GM12878 (cell line): ENCODE measurements at regions not wholly inside any gene's neighbourhood (a gene's known extent, or its start where the extent isn't known, plus 50 kb on each side); places are given as distances from the start of the nearest gene placed in this dataset.

Experiments
- ATAC-seq: fragments of 200-7000 bp; cut with Tn5 transposase; 3 replicates; pipeline ENCODE4 v1.9.1; 2020; ENCODE audit warnings: mild to moderate bottlenecking, moderate library complexity
- BruUV-seq: library from RNA; stranded (reverse); fragments of 400-500 nt; replicated peaks from 2 replicates; lab custom pipeline; 2021; lab: Mats Ljungman, UMichigan
- CTCF ChIA-PET: fragments of 300-600 bp; sonication (Branson Sonifier 250); formaldehyde crosslinking; extraction: SDS; loops from one replicate; lab custom pipeline; 2021; ENCODE audit warnings: inconsistent platforms; lab: Yijun Ruan, JAX
- POLR2A ChIA-PET: fragments of 350-600 bp; formaldehyde crosslinking; extraction: SDS; loops from one replicate; lab custom pipeline; 2021; ENCODE audit warnings: inconsistent platforms; lab: Charles Lee
- RAD21 ChIA-PET: fragments of 300-600 bp; sonication (Branson Sonifier 250); formaldehyde crosslinking; loops from one replicate; lab custom pipeline; 2023; ENCODE audit warnings: antibody characterized with exemption; ENCODE audit not compliant: unreplicated experiment; lab: Charles Lee
- SMC1A ChIA-PET: fragments of 300-600 bp; sonication (Branson Sonifier 250); formaldehyde crosslinking; loops from one replicate; lab custom pipeline; 2023; ENCODE audit not compliant: unreplicated experiment, uncharacterized antibody; lab: Charles Lee
- DNase-seq: peaks from one replicate; pipeline ENCODE4 v3.0.0-alpha.2; 2011; ENCODE audit warnings: low read depth, low spot score
- FAIRE-seq: peaks from 3 replicates; lab custom pipeline; 2011; peaks lifted over from hg19 to GRCh38; lab: Jason Lieb, UNC
- H2AFZ ChIP-seq: 2 replicates; pipeline ENCODE4 v1.6.0; 2011; ENCODE audit warnings: low read depth, low read length, control low read depth; ENCODE audit not compliant: control insufficient read depth
- H3K27ac ChIP-seq: 2 replicates; pipeline ENCODE4 v1.5.1; 2011; ENCODE audit warnings: control low read depth; ENCODE audit not compliant: control insufficient read depth, insufficient read depth
- H3K27me3 ChIP-seq, 2 experiments: replicated peaks in 1 of 2; 2 replicates each; pipeline versions ENCODE4 v1.6.0 to v1.6.1; 2011; ENCODE audit warnings: low read length in 1 of 2; ENCODE audit not compliant: control insufficient read depth in 2 of 2, insufficient read depth in 2 of 2
- H3K36me3 ChIP-seq, 2 experiments: 2 replicates each; pipeline ENCODE4 v1.5.1; 2011; ENCODE audit warnings: low read length in 1 of 2; ENCODE audit not compliant: control insufficient read depth in 2 of 2, insufficient read depth in 2 of 2
- H3K4me1 ChIP-seq: 2 replicates; pipeline ENCODE4 v1.6.1; 2011; ENCODE audit warnings: mild to moderate bottlenecking, low read length, moderate library complexity, mixed read lengths; ENCODE audit not compliant: control insufficient read depth, insufficient read depth
- H3K4me2 ChIP-seq: 2 replicates; pipeline ENCODE4 v1.6.0; 2011; ENCODE audit warnings: control low read depth; ENCODE audit not compliant: control insufficient read depth, insufficient read depth
- H3K4me3 ChIP-seq: fragments of 200-600 bp; sonication (generic); 2 replicates; pipeline ENCODE4 v1.5.1; 2016
- H3K79me2 ChIP-seq: 2 replicates; pipeline ENCODE4 v1.6.0; 2011; ENCODE audit warnings: low read length; ENCODE audit not compliant: control insufficient read depth, insufficient read depth
- H3K9ac ChIP-seq: 2 replicates; pipeline ENCODE4 v1.8.0; 2011; ENCODE audit warnings: low read length, control low read depth, mixed read lengths; ENCODE audit not compliant: control insufficient read depth, insufficient read depth
- H3K9me3 ChIP-seq: replicated peaks from 3 replicates; pipeline ENCODE4 v1.5.1; 2011; ENCODE audit warnings: mild to moderate bottlenecking, low read length; ENCODE audit not compliant: control insufficient read depth, insufficient read depth
- H4K20me1 ChIP-seq: 2 replicates; pipeline ENCODE4 v1.6.0; 2011; ENCODE audit not compliant: control insufficient read depth, insufficient read depth
- BCL11A ChIP-seq: IDR thresholded peaks from 2 replicates; pipeline ENCODE4 v1.6.1; 2011; ENCODE audit warnings: low read depth, low read length
- DPF2 ChIP-seq: fragments of 450-650 bp; IDR thresholded peaks from 2 replicates; pipeline ENCODE4 v1.6.1; 2017; ENCODE audit warnings: mild to moderate bottlenecking
- IRF4 ChIP-seq: IDR thresholded peaks from 2 replicates; pipeline ENCODE4 v1.6.1; 2011; ENCODE audit warnings: low read depth, low read length
- KLF5 ChIP-seq: fragments of 450-650 bp; IDR thresholded peaks from 2 replicates; pipeline ENCODE4 v1.6.1; 2014; ENCODE audit warnings: mild to moderate bottlenecking; ENCODE audit not compliant: partially characterized antibody
- MTA3 ChIP-seq: IDR thresholded peaks from 2 replicates; pipeline ENCODE4 v1.6.1; 2012; ENCODE audit warnings: low read length, inconsistent platforms, borderline replicate concordance
- POLR2A ChIP-seq: IDR thresholded peaks from 2 replicates; pipeline ENCODE4 v1.6.1; 2011; ENCODE audit warnings: low read depth, mild to moderate bottlenecking, low read length
- RAD51 ChIP-seq: fragments of 450-650 bp; IDR thresholded peaks from 2 replicates; pipeline ENCODE4 v1.6.1; 2016; ENCODE audit warnings: moderate library complexity, mild to moderate bottlenecking, inconsistent platforms
- SP1 ChIP-seq: IDR thresholded peaks from one replicate; pipeline ENCODE4 v1.6.1; 2011; ENCODE audit warnings: low read depth, low read length
- ZNF217 ChIP-seq: fragments of 450-650 bp; IDR thresholded peaks from 2 replicates; pipeline ENCODE4 v1.6.1; 2017; ENCODE audit warnings: antibody characterized with exemption, mild to moderate bottlenecking
- ZNF274 ChIP-seq: IDR thresholded peaks from one replicate; pipeline ENCODE4 v1.8.0; 2011; ENCODE audit not compliant: insufficient read length, insufficient read depth
- ZNF622 ChIP-seq: fragments of 450-650 bp; IDR thresholded peaks from 2 replicates; pipeline ENCODE4 v1.6.1; 2017; ENCODE audit warnings: mild to moderate bottlenecking, inconsistent platforms
- WGBS: methylation state at CpG from one replicate; pipeline ENCODE4 v1.1.6; 2016; ENCODE audit warnings: low lambda C conversion rate; ENCODE audit not compliant: insufficient replicate concordance, insufficient coverage; ENCODE audit errors: missing lambda C conversion rate; 5-methylcytosine and 5-hydroxymethylcytosine counted together
- in situ Hi-C: fragments of 300-500 bp; cut with MboI; formaldehyde crosslinking; loops from 9 replicates; pipeline ENCODE4 v1.14.3; 2018; ENCODE audit warnings: mixed read lengths
- intact Hi-C: fragments of 100-400 bp; cut with micrococcal nuclease; formaldehyde crosslinking; loops from one replicate; pipeline ENCODE4 v1.14.2; 2022; ENCODE audit not compliant: unreplicated experiment
- TF ChIP-seq, protein P1 (sequence below): fragments of 450-650 bp; IDR thresholded peaks from 2 replicates; pipeline ENCODE4 v1.6.1; 2017; ENCODE audit warnings: antibody characterized with exemption, mild to moderate bottlenecking, moderate library complexity
- TF ChIP-seq, protein P2 (sequence below): fragments of 450-650 bp; IDR thresholded peaks from 2 replicates; pipeline ENCODE4 v1.6.1; 2018; ENCODE audit warnings: borderline replicate concordance, mild to moderate bottlenecking; ENCODE audit not compliant: partially characterized antibody
- TF ChIP-seq, protein P3 (sequence below): IDR thresholded peaks from 2 replicates; pipeline ENCODE4 v1.6.1; 2011; ENCODE audit warnings: low read depth, low read length, improper control_type of control experiment, borderline replicate concordance
- TF ChIP-seq, protein P4 (sequence below): IDR thresholded peaks from 2 replicates; pipeline ENCODE4 v1.6.1; 2012; ENCODE audit warnings: low read depth, low read length, improper control_type of control experiment
- TF ChIP-seq, protein P5 (sequence below): fragments of 450-650 bp; IDR thresholded peaks from 2 replicates; pipeline ENCODE4 v1.6.1; 2017; ENCODE audit warnings: mild to moderate bottlenecking, low read depth, inconsistent platforms; ENCODE audit not compliant: poor library complexity, severe bottlenecking

DNA sequence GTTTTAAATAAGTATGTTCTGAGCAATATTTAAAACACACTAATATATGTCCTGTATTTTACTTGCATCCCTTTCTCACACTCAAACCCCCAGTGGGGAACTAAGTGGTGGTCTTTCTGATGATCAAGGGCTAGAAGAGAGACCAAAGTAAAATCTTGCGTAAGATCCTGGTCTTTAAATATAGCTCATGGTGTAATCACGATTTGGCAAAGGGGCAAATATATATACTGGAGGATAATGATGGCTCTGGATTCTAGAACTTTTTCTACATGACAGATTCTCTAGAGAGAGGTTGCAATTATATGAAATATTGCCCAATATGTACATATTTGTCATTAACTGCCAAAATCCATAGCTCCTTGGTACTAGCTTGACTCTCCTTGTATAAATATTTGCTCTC is 438.3 kb downstream of the NXPH1 start:
- SMC1A ChIA-PET = interaction anchor here (0.6 kb wide), 1 partner anchor 29 kb away, joined by 3 read pairs; no protein-coding TSS in a partner anchor
- Histone ChIP-seq H3K27me3 (no peaks in the 10 kb centered on the region), H3K9ac (no peak overlapping the region), H3K36me3 (no peaks in the 10 kb centered on the region), H3K9me3 (no peaks in the 10 kb centered on the region), H3K79me2 (no peaks in the 10 kb centered on the region), H4K20me1 (no peaks in the 10 kb centered on the region), H3K4me1 (no peaks in the 10 kb centered on the region), H3K4me2 (no peak overlapping the region), H3K27ac (no peak overlapping the region), H3K4me3 (no peak overlapping the region), H2AFZ (no peak overlapping the region)
- DNase-seq (no peak), ATAC-seq (no peak), FAIRE-seq (no peak)
- intact Hi-C loops = no loop called here
- POLR2A ChIA-PET = no interaction called here
- RAD21 ChIA-PET = no interaction called here
- CTCF ChIA-PET = no interaction called here
- 16% methylated on average over 2 of the region's 2 CpGs for WGBS
- TF ChIP-seq IRF4 (no peak), ZNF274 (no peak), RAD51 (no peak), DPF2 (no peak), BCL11A (no peak), POLR2A (no peak), ZNF217 (no peak), ZNF622 (no peak), KLF5 (no peak), MTA3 (no peak), SP1 (no peak)
- TF ChIP-seq, protein P1, sequence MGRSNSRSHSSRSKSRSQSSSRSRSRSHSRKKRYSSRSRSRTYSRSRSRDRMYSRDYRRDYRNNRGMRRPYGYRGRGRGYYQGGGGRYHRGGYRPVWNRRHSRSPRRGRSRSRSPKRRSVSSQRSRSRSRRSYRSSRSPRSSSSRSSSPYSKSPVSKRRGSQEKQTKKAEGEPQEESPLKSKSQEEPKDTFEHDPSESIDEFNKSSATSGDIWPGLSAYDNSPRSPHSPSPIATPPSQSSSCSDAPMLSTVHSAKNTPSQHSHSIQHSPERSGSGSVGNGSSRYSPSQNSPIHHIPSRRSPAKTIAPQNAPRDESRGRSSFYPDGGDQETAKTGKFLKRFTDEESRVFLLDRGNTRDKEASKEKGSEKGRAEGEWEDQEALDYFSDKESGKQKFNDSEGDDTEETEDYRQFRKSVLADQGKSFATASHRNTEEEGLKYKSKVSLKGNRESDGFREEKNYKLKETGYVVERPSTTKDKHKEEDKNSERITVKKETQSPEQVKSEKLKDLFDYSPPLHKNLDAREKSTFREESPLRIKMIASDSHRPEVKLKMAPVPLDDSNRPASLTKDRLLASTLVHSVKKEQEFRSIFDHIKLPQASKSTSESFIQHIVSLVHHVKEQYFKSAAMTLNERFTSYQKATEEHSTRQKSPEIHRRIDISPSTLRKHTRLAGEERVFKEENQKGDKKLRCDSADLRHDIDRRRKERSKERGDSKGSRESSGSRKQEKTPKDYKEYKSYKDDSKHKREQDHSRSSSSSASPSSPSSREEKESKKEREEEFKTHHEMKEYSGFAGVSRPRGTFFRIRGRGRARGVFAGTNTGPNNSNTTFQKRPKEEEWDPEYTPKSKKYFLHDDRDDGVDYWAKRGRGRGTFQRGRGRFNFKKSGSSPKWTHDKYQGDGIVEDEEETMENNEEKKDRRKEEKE = no peak
- TF ChIP-seq, protein P2, sequence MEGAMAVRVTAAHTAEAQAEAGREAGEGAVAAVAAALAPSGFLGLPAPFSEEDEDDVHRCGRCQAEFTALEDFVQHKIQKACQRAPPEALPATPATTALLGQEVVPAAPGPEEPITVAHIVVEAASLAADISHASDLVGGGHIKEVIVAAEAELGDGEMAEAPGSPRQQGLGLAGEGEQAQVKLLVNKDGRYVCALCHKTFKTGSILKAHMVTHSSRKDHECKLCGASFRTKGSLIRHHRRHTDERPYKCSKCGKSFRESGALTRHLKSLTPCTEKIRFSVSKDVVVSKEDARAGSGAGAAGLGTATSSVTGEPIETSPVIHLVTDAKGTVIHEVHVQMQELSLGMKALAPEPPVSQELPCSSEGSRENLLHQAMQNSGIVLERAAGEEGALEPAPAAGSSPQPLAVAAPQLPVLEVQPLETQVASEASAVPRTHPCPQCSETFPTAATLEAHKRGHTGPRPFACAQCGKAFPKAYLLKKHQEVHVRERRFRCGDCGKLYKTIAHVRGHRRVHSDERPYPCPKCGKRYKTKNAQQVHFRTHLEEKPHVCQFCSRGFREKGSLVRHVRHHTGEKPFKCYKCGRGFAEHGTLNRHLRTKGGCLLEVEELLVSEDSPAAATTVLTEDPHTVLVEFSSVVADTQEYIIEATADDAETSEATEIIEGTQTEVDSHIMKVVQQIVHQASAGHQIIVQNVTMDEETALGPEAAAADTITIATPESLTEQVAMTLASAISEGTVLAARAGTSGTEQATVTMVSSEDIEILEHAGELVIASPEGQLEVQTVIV = no peak
- TF ChIP-seq, protein P3, sequence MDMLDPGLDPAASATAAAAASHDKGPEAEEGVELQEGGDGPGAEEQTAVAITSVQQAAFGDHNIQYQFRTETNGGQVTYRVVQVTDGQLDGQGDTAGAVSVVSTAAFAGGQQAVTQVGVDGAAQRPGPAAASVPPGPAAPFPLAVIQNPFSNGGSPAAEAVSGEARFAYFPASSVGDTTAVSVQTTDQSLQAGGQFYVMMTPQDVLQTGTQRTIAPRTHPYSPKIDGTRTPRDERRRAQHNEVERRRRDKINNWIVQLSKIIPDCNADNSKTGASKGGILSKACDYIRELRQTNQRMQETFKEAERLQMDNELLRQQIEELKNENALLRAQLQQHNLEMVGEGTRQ = no peak
- TF ChIP-seq, protein P4, sequence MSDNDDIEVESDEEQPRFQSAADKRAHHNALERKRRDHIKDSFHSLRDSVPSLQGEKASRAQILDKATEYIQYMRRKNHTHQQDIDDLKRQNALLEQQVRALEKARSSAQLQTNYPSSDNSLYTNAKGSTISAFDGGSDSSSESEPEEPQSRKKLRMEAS = no peak
- TF ChIP-seq, protein P5, sequence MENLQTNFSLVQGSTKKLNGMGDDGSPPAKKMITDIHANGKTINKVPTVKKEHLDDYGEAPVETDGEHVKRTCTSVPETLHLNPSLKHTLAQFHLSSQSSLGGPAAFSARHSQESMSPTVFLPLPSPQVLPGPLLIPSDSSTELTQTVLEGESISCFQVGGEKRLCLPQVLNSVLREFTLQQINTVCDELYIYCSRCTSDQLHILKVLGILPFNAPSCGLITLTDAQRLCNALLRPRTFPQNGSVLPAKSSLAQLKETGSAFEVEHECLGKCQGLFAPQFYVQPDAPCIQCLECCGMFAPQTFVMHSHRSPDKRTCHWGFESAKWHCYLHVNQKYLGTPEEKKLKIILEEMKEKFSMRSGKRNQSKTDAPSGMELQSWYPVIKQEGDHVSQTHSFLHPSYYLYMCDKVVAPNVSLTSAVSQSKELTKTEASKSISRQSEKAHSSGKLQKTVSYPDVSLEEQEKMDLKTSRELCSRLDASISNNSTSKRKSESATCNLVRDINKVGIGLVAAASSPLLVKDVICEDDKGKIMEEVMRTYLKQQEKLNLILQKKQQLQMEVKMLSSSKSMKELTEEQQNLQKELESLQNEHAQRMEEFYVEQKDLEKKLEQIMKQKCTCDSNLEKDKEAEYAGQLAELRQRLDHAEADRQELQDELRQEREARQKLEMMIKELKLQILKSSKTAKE = no peak
- BruUV-seq = no TSS peak
- in situ Hi-C loops = no loop called here
